ENCODE measurements at regions not wholly inside any gene's neighbourhood (a gene's known extent, or its start where the extent isn't known, plus 50 kb on each side); places are given as distances from the start of the nearest gene placed in this dataset.

GRCh38 chr2:234174742-234175141 lies 124.2 kb downstream of the SPP2 start:
- TF ChIP-seq CTCF (conservative IDR thresholded peaks at IDR 0.05; ENCODE audit: low read depth in 2 of 2) (no peak), REST (IDR thresholded peaks at IDR 0.05; ENCODE audit: unreplicated experiment) (no peak), POLR2AphosphoS5 (IDR thresholded peaks at IDR 0.05; ENCODE audit: low read depth) (no peak), JUNB (IDR thresholded peaks at IDR 0.05; ENCODE audit: unreplicated experiment) (no peak), EZH2 (IDR thresholded peaks at IDR 0.05; ENCODE audit: low read depth, unreplicated experiment) (no peak), EZH2phosphoT487 (IDR thresholded peaks at IDR 0.05; ENCODE audit: unreplicated experiment) (no peak), CREB1 (CRISPR knock-in tag; IDR thresholded peaks at IDR 0.05; ENCODE audit: low read depth) (no peak)
